ENCODE measurements at regions not wholly inside any gene's neighbourhood (a gene's known extent, or its start where the extent isn't known, plus 50 kb on each side); places are given as distances from the start of the nearest gene placed in this dataset.

- no peaks in the 10 kb centered on the region for H3F3A ChIP-seq (ENCODE audit: low read depth)
- H3K27me3 ChIP-seq = no peaks in the 10 kb centered on the region
- Mint-ChIP-seq H3K9me3 (no peaks in the 10 kb centered on the region), H3K27me3 (ENCODE audit: insufficient read depth, low read depth) (peaks cover 4% of the 10 kb centered on the region), H3K4me3 (no peak overlapping the region), H3K27ac (no peak overlapping the region), H3K4me1 (peaks cover 28% of the 10 kb centered on the region), H3K36me3 (no peaks in the 10 kb centered on the region)
- DNase-seq (ENCODE audit: low spot score) = no peak
- H3K4me1 ChIP-seq = peaks cover 10% of the 10 kb centered on the region
- H3K36me3 ChIP-seq = no peaks in the 10 kb centered on the region
- no peak overlapping the region for H3K4me3 ChIP-seq
- H3K79me2 ChIP-seq (ENCODE audit: low read depth) = no peaks in the 10 kb centered on the region
- no peak overlapping the region for H3K9ac ChIP-seq
- H3K27ac ChIP-seq = no peak overlapping the region
- H3K9me3 ChIP-seq (ENCODE audit: low read depth) = no peaks in the 10 kb centered on the region
- no peaks in the 10 kb centered on the region for H4K20me1 ChIP-seq (ENCODE audit: low read depth)
- TF ChIP-seq CTCF (IDR thresholded peaks at IDR 0.05) = no peak
- no peak for TF ChIP-seq EZH2phosphoT487 (IDR thresholded peaks at IDR 0.05)
- no peak for TF ChIP-seq EZH2 (IDR thresholded peaks at IDR 0.05)
- no peak overlapping the region for H2AFZ ChIP-seq (replicated peaks)
- H3K4me2 ChIP-seq = no peak overlapping the region
Measured at GRCh38 chr5:126338635-126339034, 84.6 kb upstream of the GRAMD2B start.

GRCh38 chr5:126339215-126339805 is 83.9 kb upstream of the GRAMD2B start:
- Histone ChIP-seq H4K20me1 (ENCODE audit: low read depth) (no peaks in the 10 kb centered on the region), H3K4me2 (no peak overlapping the region), H3K4me1 (peaks cover 13% of the 10 kb centered on the region), H3K4me3 (no peak overlapping the region), H3K27me3 (no peaks in the 10 kb centered on the region), H2AFZ (replicated peaks) (no peak overlapping the region), H3K79me2 (ENCODE audit: low read depth) (no peaks in the 10 kb centered on the region), H3K27ac (no peak overlapping the region), H3K9me3 (ENCODE audit: low read depth) (no peaks in the 10 kb centered on the region), H3F3A (ENCODE audit: low read depth) (no peaks in the 10 kb centered on the region), H3K9ac (no peak overlapping the region), H3K36me3 (no peaks in the 10 kb centered on the region)
- no peak overlapping the region for H3K27ac Mint-ChIP-seq
- H3K27me3 Mint-ChIP-seq (ENCODE audit: insufficient read depth, low read depth) = peaks cover 4% of the 10 kb centered on the region
- H3K4me1 Mint-ChIP-seq = peaks cover 28% of the 10 kb centered on the region
- H3K36me3 Mint-ChIP-seq = no peaks in the 10 kb centered on the region
- TF ChIP-seq CTCF (IDR thresholded peaks at IDR 0.05) = peak; percentile 97
- no peak for TF ChIP-seq EZH2phosphoT487 (IDR thresholded peaks at IDR 0.05)
- DNase-seq (ENCODE audit: low spot score) = peak; percentile 70
- no peak overlapping the region for H3K4me3 Mint-ChIP-seq
- no peaks in the 10 kb centered on the region for H3K9me3 Mint-ChIP-seq

- TF ChIP-seq EZH2 (IDR thresholded peaks at IDR 0.05) = no peak
- TF ChIP-seq EZH2phosphoT487 (IDR thresholded peaks at IDR 0.05) = no peak
- TF ChIP-seq CTCF (IDR thresholded peaks at IDR 0.05) = no peak
- no peaks in the 10 kb centered on the region for H3K36me3 ChIP-seq
- no peaks in the 10 kb centered on the region for H4K20me1 ChIP-seq (ENCODE audit: low read depth)
- H3K4me1 ChIP-seq = peaks cover 14% of the 10 kb centered on the region
- no peaks in the 10 kb centered on the region for H3K9me3 ChIP-seq (ENCODE audit: low read depth)
- no peak overlapping the region for H3K27ac ChIP-seq
- H3K79me2 ChIP-seq (ENCODE audit: low read depth) = no peaks in the 10 kb centered on the region
- no peak overlapping the region for H3K27ac Mint-ChIP-seq
- no peaks in the 10 kb centered on the region for H3K9me3 Mint-ChIP-seq
- no peak overlapping the region for H3K4me3 Mint-ChIP-seq
- no peak overlapping the region for H3K4me3 ChIP-seq
- H3K36me3 Mint-ChIP-seq = no peaks in the 10 kb centered on the region
- H3K27me3 Mint-ChIP-seq (ENCODE audit: insufficient read depth, low read depth) = peaks cover 7% of the 10 kb centered on the region
- H3K9ac ChIP-seq = no peak overlapping the region
- no peaks in the 10 kb centered on the region for H3K27me3 ChIP-seq
- H3K4me2 ChIP-seq = no peak overlapping the region
- H3F3A ChIP-seq (ENCODE audit: low read depth) = no peaks in the 10 kb centered on the region
- H3K4me1 Mint-ChIP-seq = peaks cover 14% of the 10 kb centered on the region
- no peak for DNase-seq (ENCODE audit: low spot score)
- no peak overlapping the region for H2AFZ ChIP-seq (replicated peaks)
Measured at GRCh38 chr5:126341906-126342630, 81.1 kb upstream of the GRAMD2B start.
